Esophagus (tissue), 2 donors: ENCODE measurements at regions not wholly inside any gene's neighbourhood (a gene's known extent, or its start where the extent isn't known, plus 50 kb on each side); places are given as distances from the start of the nearest gene placed in this dataset.

Experiments used
- H3K27ac ChIP-seq, 2 donors: one replicate each; pipeline ENCODE4 v1.5.1; 2013; ENCODE audit warnings: low read depth in 2 of 2, mild to moderate bottlenecking in 2 of 2, inconsistent platforms in 1 of 2, low read length in 1 of 2, moderate library complexity in 1 of 2
- H3K27me3 ChIP-seq, 2 donors: one replicate each; pipeline ENCODE4 v1.6.1; 2013; ENCODE audit warnings: low read length in 2 of 2, control low read depth in 1 of 2, mild to moderate bottlenecking in 1 of 2; ENCODE audit not compliant: insufficient read depth in 2 of 2, control insufficient read depth in 1 of 2
- H3K36me3 ChIP-seq, 2 donors: one replicate each; pipeline ENCODE4 v1.6.1; 2013; ENCODE audit warnings: low read length in 1 of 2; ENCODE audit not compliant: control insufficient read depth in 2 of 2, insufficient read depth in 2 of 2
- H3K4me1 ChIP-seq, 2 donors: one replicate each; pipeline ENCODE4 v1.6.1; 2013; ENCODE audit warnings: low read length in 1 of 2; ENCODE audit not compliant: control insufficient read depth in 2 of 2, insufficient read depth in 2 of 2
- H3K4me3 ChIP-seq, 2 donors: one replicate each; pipeline ENCODE4 v1.5.1; 2013; ENCODE audit warnings: low read length in 2 of 2, mild to moderate bottlenecking in 2 of 2, low read depth in 1 of 2, moderate library complexity in 1 of 2
- H3K9me3 ChIP-seq, 2 donors: one replicate each; pipeline ENCODE4 v1.6.1; 2013; ENCODE audit warnings: mild to moderate bottlenecking in 2 of 2, low read depth in 1 of 2, low read length in 1 of 2, moderate library complexity in 1 of 2; ENCODE audit not compliant: control insufficient read depth in 2 of 2, insufficient read depth in 1 of 2
- WGBS, 2 donors: extraction: QIAGEN DNeasy Blood & Tissue Kit; methylation state at CpG; one replicate each; pipeline ENCODE4 v1.1.7; 2013; 5-methylcytosine and 5-hydroxymethylcytosine counted together
- donor health status: healthy with polysubstance abuse.
- donor health status: Bipolar disorder and iron deficiency.

DNA sequence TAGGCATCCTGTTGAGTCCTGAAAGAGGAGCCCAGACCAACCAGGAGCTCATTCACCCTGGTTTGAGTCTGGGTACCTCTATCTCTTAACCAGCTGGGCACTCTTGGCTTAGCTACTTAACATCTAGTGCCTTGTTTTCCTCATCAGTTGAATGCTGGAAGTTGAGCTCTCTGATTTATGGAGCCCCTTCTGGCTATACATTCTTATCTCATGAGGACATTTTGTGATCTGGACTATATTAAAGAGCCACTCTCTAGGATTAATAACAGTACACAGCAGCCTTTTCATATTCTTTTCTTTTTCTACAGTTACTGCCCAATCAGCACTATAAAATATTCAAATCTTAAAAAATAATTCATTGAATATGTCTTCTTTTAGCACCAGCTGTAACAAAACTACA lies 296.9 kb upstream of the RUNX1 start:
- H3K36me3 ChIP-seq, result no peaks in the 10 kb centered on the region
- H3K4me3 ChIP-seq, result no peak overlapping the region
- H3K27ac ChIP-seq, result no peak overlapping the region
- H3K4me1 ChIP-seq, result peaks cover 0 to 3% of the 10 kb centered on the region in 2 donors
- H3K9me3 ChIP-seq, result no peaks in the 10 kb centered on the region
- peaks cover 0 to 2% of the 10 kb centered on the region in 2 donors for H3K27me3 ChIP-seq

GRCh38 chr21:35344582-35344981 lies 295.5 kb upstream of the RUNX1 start:
- Histone ChIP-seq H3K9me3 (no peaks in the 10 kb centered on the region), H3K27me3 (peaks cover 0 to 2% of the 10 kb centered on the region in 2 donors), H3K27ac (no peak overlapping the region), H3K4me3 (no peak overlapping the region), H3K4me1 (no peaks in the 10 kb centered on the region), H3K36me3 (no peaks in the 10 kb centered on the region)
- 94 to 96% methylated on average over 4 of the region's 4 CpGs for WGBS, 2 donors

GRCh38 chr21:35343046-35343819 lies 294.1 kb upstream of the RUNX1 start:
- WGBS, 2 donors, result 71 to 74% methylated on average over 6 of the region's 6 CpGs
- H3K4me3 ChIP-seq, result no peak overlapping the region
- H3K36me3 ChIP-seq, result no peaks in the 10 kb centered on the region
- H3K4me1 ChIP-seq, result no peaks in the 10 kb centered on the region
- no peak overlapping the region for H3K27ac ChIP-seq
- peaks cover 0 to 2% of the 10 kb centered on the region in 2 donors for H3K27me3 ChIP-seq
- no peaks in the 10 kb centered on the region for H3K9me3 ChIP-seq

- 65 to 70% methylated on average over 4 of the region's 4 CpGs for WGBS, 2 donors
Measured at GRCh38 chr21:35342440-35342839, 293.3 kb upstream of the RUNX1 start.

DNA sequence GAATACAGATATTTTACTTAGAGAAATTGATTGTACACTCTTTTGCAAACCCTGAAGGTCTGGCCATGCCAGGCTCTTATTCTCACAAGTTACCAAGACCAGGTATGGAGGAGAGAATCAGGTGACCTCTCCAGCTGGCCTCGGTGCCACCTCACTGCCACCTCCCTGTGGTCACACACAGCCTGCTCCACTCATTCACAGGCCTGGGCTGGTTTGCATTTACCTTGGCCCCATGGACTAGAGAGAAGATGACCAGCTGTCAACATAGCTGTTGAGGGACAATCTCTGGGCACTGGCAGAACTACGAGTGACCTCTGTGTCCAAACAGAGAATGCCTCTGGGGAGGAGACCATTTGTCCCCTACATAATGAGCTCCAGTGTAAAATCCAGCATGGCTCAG lies 291.2 kb upstream of the RUNX1 start:
- WGBS, 2 donors, result 83 to 93% methylated on average over 2 of the region's 2 CpGs
- Histone ChIP-seq H3K27ac (no peak overlapping the region), H3K4me3 (no peak overlapping the region), H3K9me3 (no peaks in the 10 kb centered on the region), H3K36me3 (no peaks in the 10 kb centered on the region), H3K27me3 (peaks cover 0 to 2% of the 10 kb centered on the region in 2 donors), H3K4me1 (no peaks in the 10 kb centered on the region)

More at GRCh38 chr21:35342440-35342839, 293.3 kb upstream of the RUNX1 start:
- Histone ChIP-seq H3K4me3 (no peak overlapping the region), H3K36me3 (no peaks in the 10 kb centered on the region), H3K27me3 (peaks cover 0 to 2% of the 10 kb centered on the region in 2 donors), H3K9me3 (no peaks in the 10 kb centered on the region), H3K4me1 (no peaks in the 10 kb centered on the region), H3K27ac (no peak overlapping the region)

DNA sequence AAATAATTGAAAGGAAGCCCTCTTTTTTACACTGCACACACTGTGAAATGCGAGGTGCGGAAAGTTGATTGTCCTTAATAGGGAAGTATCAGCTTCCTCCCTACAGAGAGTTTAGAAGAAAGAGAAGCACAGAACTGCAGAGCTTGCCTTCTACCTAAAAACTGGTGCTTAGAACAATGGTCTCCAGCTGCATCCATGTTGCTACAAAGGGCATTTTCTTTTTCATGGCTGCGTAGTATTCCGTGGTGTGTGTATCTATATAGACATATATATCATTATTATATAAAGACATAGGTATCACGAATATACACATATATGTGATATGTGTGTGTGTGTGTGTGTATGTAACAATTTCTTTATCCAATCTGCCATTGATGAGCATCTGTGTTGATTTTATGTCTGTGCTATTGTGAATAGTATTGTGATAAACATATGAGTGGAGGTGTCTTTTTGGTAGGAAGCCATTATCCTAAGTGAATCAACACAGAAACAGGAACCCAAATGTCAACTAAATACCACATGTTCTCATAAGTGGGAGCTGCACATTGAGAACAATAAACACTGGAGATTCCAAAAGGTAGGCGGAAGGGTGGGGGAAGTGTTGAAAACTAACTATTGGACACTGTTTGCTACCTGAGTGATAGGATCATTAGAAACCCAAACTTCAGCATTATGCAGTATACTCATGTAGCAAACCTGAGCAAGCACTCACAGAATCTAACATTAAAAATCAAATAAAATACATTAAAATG lies 290.0 kb upstream of the RUNX1 start:
- no peak overlapping the region for H3K27ac ChIP-seq
- H3K4me1 ChIP-seq, result no peaks in the 10 kb centered on the region
- H3K9me3 ChIP-seq, result no peaks in the 10 kb centered on the region
- no peak overlapping the region for H3K4me3 ChIP-seq
- WGBS, 2 donors, result 90 to 92% methylated on average over 6 of the region's 6 CpGs
- H3K36me3 ChIP-seq, result no peaks in the 10 kb centered on the region
- no peaks in the 10 kb centered on the region for H3K27me3 ChIP-seq

DNA sequence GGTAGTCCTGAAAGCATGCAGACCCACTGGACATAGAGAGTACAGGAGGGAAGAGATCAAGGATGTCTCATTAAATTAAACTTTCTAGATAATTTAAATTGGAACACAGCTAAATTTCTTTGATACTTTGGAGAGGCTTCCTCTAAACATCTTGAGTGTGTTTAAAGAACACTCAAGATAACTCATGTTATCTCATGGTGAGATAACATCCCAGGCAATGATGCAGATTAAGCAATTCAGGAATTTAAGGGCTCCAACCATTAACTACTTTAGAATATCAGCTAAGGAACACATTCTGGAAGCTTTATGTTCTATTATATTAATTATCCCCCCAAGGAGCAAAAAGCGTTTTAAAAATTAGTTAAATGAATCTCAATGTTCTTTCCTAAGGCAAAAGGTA lies 289.2 kb upstream of the RUNX1 start:
- WGBS, 2 donors, result 88 to 89% methylated on average over 1 of the region's 1 CpG
- H3K27ac ChIP-seq, result no peak overlapping the region

DNA sequence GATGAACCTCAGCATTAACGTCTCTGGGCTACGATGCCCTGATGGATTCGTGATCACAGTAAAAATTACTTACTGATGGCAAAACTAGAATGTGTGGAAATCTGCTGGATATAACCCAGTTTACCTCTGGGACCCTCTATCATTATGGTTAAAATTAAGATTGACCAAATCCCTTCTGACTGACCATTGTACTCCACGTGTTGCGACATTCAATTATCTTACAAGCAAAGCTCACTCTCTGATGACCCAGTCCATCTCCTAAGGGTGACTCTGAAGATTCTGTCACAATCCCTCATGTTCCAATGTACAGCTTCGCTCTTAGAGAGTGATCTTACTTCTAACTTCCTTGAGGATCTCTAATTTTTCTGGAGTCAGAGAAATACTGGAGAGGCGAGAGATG lies 288.5 kb upstream of the RUNX1 start:
- H3K4me3 ChIP-seq, result no peak overlapping the region
- H3K9me3 ChIP-seq, result no peaks in the 10 kb centered on the region
- no peak overlapping the region for H3K27ac ChIP-seq
- WGBS, 2 donors, result 94 to 95% methylated on average over 7 of the region's 7 CpGs
- H3K4me1 ChIP-seq, result no peaks in the 10 kb centered on the region
- H3K36me3 ChIP-seq, result no peaks in the 10 kb centered on the region
- H3K27me3 ChIP-seq, result no peaks in the 10 kb centered on the region

More for the DNA sequence above, 289.2 kb upstream of the RUNX1 start:
- Histone ChIP-seq H3K36me3 (no peaks in the 10 kb centered on the region), H3K27me3 (no peaks in the 10 kb centered on the region), H3K4me3 (no peak overlapping the region), H3K4me1 (no peaks in the 10 kb centered on the region), H3K9me3 (no peaks in the 10 kb centered on the region)

GRCh38 chr21:35336534-35336933 lies 287.4 kb upstream of the RUNX1 start:
- Histone ChIP-seq H3K36me3 (no peaks in the 10 kb centered on the region), H3K27ac (no peak overlapping the region), H3K9me3 (no peaks in the 10 kb centered on the region), H3K27me3 (peaks cover 0 to 3% of the 10 kb centered on the region in 2 donors), H3K4me3 (no peak overlapping the region), H3K4me1 (no peaks in the 10 kb centered on the region)
- WGBS, 2 donors, result 81 to 87% methylated on average over 2 of the region's 2 CpGs
